GM23338 (cell line): ENCODE measurements at regions not wholly inside any gene's neighbourhood (a gene's known extent, or its start where the extent isn't known, plus 50 kb on each side); places are given as distances from the start of the nearest gene placed in this dataset.

Experiments
- ATAC-seq: fragments of 200-7000 bp; cut with Tn5 transposase; 3 replicates; pipeline ENCODE4 v1.9.1; 2020
- DNase-seq: peaks from one replicate; pipeline ENCODE4 v3.0.0-alpha.2; 2015; ENCODE audit warnings: low spot score
- H2AFZ ChIP-seq: fragments of 200-600 bp; sonication (generic); 2 replicates; pipeline ENCODE4 v1.8.0; 2016; ENCODE audit warnings: antibody characterized with exemption, mild to moderate bottlenecking, moderate library complexity
- H3F3A ChIP-seq: fragments of 200-600 bp; sonication (generic); replicated peaks from 2 replicates; pipeline ENCODE4 v1.8.0; 2017; ENCODE audit warnings: antibody characterized with exemption, mixed run types, low read depth
- H3K27ac ChIP-seq: fragments of 200-600 bp; sonication (generic); 2 replicates; pipeline ENCODE4 v1.6.1; 2016; ENCODE audit warnings: low read depth
- H3K27me3 ChIP-seq: fragments of 200-600 bp; sonication (generic); 2 replicates; pipeline ENCODE4 v1.8.0; 2016; ENCODE audit warnings: mild to moderate bottlenecking, mixed run types, moderate library complexity; ENCODE audit not compliant: insufficient read depth
- H3K36me3 ChIP-seq: fragments of 200-600 bp; sonication (generic); 2 replicates; pipeline ENCODE4 v1.8.0; 2016; ENCODE audit warnings: mild to moderate bottlenecking; ENCODE audit not compliant: insufficient read depth
- H3K4me1 ChIP-seq: fragments of 200-600 bp; sonication (generic); 2 replicates; pipeline ENCODE4 v1.8.0; 2016; ENCODE audit warnings: mild to moderate bottlenecking, moderate library complexity; ENCODE audit not compliant: insufficient read depth
- H3K4me2 ChIP-seq: fragments of 200-600 bp; sonication (generic); 2 replicates; pipeline ENCODE4 v1.7.1; 2017; ENCODE audit warnings: mixed run types
- H3K4me3 ChIP-seq: fragments of 200-600 bp; sonication (generic); 2 replicates; pipeline ENCODE4 v1.6.1; 2016; ENCODE audit warnings: mixed run types
- H3K79me2 ChIP-seq: fragments of 200-600 bp; sonication (generic); replicated peaks from 2 replicates; pipeline ENCODE4 v1.8.0; 2017; ENCODE audit warnings: mild to moderate bottlenecking; ENCODE audit not compliant: insufficient read depth
- H3K9me2 ChIP-seq: fragments of 200-600 bp; sonication (generic); 2 replicates; pipeline ENCODE4 v1.8.0; 2017; ENCODE audit not compliant: insufficient read depth
- H4K20me1 ChIP-seq: fragments of 200-600 bp; sonication (generic); replicated peaks from 2 replicates; pipeline ENCODE4 v1.8.0; 2017; ENCODE audit warnings: mild to moderate bottlenecking; ENCODE audit not compliant: insufficient read depth
- H3K27ac Mint-ChIP-seq: 2 replicates; pipeline ENCODE4 v1.8.0; 2020; ENCODE audit warnings: inconsistent platforms, mild to moderate bottlenecking, moderate library complexity, mixed read lengths
- H3K27me3 Mint-ChIP-seq: 3 replicates; pipeline ENCODE4 v1.8.0; 2022; ENCODE audit warnings: low read depth, mild to moderate bottlenecking, moderate library complexity, mixed read lengths, inconsistent platforms; ENCODE audit not compliant: insufficient read depth, poor library complexity
- H3K36me3 Mint-ChIP-seq: 3 replicates; pipeline ENCODE4 v1.8.0; 2021; ENCODE audit warnings: low read depth, mild to moderate bottlenecking, inconsistent platforms, moderate library complexity, mixed read lengths
- H3K4me1 Mint-ChIP-seq: 3 replicates; pipeline ENCODE4 v1.8.0; 2020; ENCODE audit warnings: mild to moderate bottlenecking, inconsistent platforms, mixed read lengths
- H3K4me3 Mint-ChIP-seq: 3 replicates; pipeline ENCODE4 v1.8.0; 2021; ENCODE audit warnings: moderate library complexity, mild to moderate bottlenecking, inconsistent platforms, mixed read lengths
- H3K9me3 Mint-ChIP-seq: 3 replicates; pipeline ENCODE4 v1.8.0; 2020; ENCODE audit warnings: moderate library complexity, mild to moderate bottlenecking, inconsistent platforms, mixed read lengths
- CREB1 ChIP-seq: fragments of 250-450 bp; sonication (Bioruptor Pico); IDR thresholded peaks from 2 replicates; pipeline ENCODE4 v1.5.0; 2020; ENCODE audit warnings: low read depth, mild to moderate bottlenecking, moderate library complexity
- EZH2 ChIP-seq: fragments of 200-600 bp; sonication (generic); IDR thresholded peaks from one replicate; pipeline ENCODE4 v1.8.0; 2017; ENCODE audit warnings: antibody characterized with exemption, mild to moderate bottlenecking, low read depth; ENCODE audit not compliant: unreplicated experiment
- EZH2phosphoT487 ChIP-seq: fragments of 200-600 bp; sonication (generic); IDR thresholded peaks from one replicate; pipeline ENCODE4 v1.8.1; 2018; ENCODE audit warnings: antibody characterized with exemption; ENCODE audit not compliant: unreplicated experiment
- JUNB ChIP-seq: IDR thresholded peaks from one replicate; pipeline ENCODE4 v1.6.1; 2016; ENCODE audit warnings: antibody characterized with exemption; ENCODE audit not compliant: unreplicated experiment
- NANOG ChIP-seq: IDR thresholded peaks from 2 replicates; pipeline ENCODE4 v1.6.1; 2016; ENCODE audit warnings: antibody characterized with exemption, borderline replicate concordance
- POLR2AphosphoS5 ChIP-seq: IDR thresholded peaks from 2 replicates; pipeline ENCODE4 v1.6.1; 2016; ENCODE audit warnings: antibody characterized with exemption, low read depth
- STAT1 ChIP-seq: IDR thresholded peaks from one replicate; pipeline ENCODE4 v1.6.1; 2016; ENCODE audit warnings: antibody characterized with exemption; ENCODE audit not compliant: unreplicated experiment
- ZNF114 ChIP-seq: fragments of 250-450 bp; sonication (Bioruptor Pico); IDR thresholded peaks from 2 replicates; pipeline ENCODE4 v1.5.0; 2020; ENCODE audit warnings: mild to moderate bottlenecking, moderate library complexity
- ZNF331 ChIP-seq: fragments of 250-450 bp; sonication (Bioruptor Pico); IDR thresholded peaks from 2 replicates; pipeline ENCODE4 v1.5.0; 2020; ENCODE audit warnings: low read depth, mild to moderate bottlenecking, moderate library complexity
- TF ChIP-seq, protein P1 (sequence below): IDR thresholded peaks from one replicate; pipeline ENCODE4 v1.6.1; 2018; ENCODE audit warnings: antibody characterized with exemption; ENCODE audit not compliant: unreplicated experiment
- TF ChIP-seq, protein P2 (sequence below): IDR thresholded peaks from 2 replicates; pipeline ENCODE4 v1.6.1; 2016; ENCODE audit warnings: antibody characterized with exemption
- TF ChIP-seq, protein P3 (sequence below): fragments of 250-450 bp; sonication (Bioruptor Pico); IDR thresholded peaks from 2 replicates; pipeline ENCODE4 v1.5.0; 2020; ENCODE audit warnings: mild to moderate bottlenecking, moderate library complexity
- TF ChIP-seq, protein P4 (sequence below), 2 experiments: fragments of 200-600 bp in 1 of 2; sonication (generic) in 1 of 2; conservative IDR thresholded peaks; 2 replicates each; pipeline versions ENCODE4 v1.5.1 to v1.6.1; 2016 to 2017; ENCODE audit warnings: antibody characterized with exemption in 2 of 2, low read depth in 2 of 2, mild to moderate bottlenecking in 2 of 2, moderate library complexity in 1 of 2

DNA sequence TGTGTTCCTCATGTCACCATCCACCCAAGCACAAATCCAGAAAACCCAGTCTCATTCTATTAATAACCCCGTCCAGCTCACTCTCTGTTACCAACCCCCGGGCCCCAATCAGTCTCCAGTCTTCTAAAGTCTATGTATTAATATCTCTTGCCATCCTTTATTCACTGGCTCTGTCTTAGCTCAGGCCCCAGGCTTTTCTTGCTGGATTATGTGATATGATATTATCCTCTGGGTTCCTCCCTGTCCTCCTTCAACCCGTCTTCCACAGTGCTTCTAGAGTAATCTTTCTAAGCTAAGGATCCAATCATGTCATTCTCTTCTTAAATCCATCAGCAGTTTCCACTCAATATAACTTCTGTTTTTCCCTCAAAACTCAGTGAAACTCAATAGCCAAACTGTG is 240.5 kb upstream of the OSR1 start:
- TF ChIP-seq ZNF114 (CRISPR knock-in tag) (no peak), JUNB (no peak), ZNF331 (CRISPR knock-in tag) (no peak), CREB1 (no peak), NANOG (no peak), EZH2 (no peak), POLR2AphosphoS5 (no peak), EZH2phosphoT487 (no peak), STAT1 (no peak)
- TF ChIP-seq, protein P1, sequence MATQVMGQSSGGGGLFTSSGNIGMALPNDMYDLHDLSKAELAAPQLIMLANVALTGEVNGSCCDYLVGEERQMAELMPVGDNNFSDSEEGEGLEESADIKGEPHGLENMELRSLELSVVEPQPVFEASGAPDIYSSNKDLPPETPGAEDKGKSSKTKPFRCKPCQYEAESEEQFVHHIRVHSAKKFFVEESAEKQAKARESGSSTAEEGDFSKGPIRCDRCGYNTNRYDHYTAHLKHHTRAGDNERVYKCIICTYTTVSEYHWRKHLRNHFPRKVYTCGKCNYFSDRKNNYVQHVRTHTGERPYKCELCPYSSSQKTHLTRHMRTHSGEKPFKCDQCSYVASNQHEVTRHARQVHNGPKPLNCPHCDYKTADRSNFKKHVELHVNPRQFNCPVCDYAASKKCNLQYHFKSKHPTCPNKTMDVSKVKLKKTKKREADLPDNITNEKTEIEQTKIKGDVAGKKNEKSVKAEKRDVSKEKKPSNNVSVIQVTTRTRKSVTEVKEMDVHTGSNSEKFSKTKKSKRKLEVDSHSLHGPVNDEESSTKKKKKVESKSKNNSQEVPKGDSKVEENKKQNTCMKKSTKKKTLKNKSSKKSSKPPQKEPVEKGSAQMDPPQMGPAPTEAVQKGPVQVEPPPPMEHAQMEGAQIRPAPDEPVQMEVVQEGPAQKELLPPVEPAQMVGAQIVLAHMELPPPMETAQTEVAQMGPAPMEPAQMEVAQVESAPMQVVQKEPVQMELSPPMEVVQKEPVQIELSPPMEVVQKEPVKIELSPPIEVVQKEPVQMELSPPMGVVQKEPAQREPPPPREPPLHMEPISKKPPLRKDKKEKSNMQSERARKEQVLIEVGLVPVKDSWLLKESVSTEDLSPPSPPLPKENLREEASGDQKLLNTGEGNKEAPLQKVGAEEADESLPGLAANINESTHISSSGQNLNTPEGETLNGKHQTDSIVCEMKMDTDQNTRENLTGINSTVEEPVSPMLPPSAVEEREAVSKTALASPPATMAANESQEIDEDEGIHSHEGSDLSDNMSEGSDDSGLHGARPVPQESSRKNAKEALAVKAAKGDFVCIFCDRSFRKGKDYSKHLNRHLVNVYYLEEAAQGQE: no peak
- TF ChIP-seq, protein P2, sequence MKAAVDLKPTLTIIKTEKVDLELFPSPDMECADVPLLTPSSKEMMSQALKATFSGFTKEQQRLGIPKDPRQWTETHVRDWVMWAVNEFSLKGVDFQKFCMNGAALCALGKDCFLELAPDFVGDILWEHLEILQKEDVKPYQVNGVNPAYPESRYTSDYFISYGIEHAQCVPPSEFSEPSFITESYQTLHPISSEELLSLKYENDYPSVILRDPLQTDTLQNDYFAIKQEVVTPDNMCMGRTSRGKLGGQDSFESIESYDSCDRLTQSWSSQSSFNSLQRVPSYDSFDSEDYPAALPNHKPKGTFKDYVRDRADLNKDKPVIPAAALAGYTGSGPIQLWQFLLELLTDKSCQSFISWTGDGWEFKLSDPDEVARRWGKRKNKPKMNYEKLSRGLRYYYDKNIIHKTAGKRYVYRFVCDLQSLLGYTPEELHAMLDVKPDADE: no peak
- TF ChIP-seq, protein P3, sequence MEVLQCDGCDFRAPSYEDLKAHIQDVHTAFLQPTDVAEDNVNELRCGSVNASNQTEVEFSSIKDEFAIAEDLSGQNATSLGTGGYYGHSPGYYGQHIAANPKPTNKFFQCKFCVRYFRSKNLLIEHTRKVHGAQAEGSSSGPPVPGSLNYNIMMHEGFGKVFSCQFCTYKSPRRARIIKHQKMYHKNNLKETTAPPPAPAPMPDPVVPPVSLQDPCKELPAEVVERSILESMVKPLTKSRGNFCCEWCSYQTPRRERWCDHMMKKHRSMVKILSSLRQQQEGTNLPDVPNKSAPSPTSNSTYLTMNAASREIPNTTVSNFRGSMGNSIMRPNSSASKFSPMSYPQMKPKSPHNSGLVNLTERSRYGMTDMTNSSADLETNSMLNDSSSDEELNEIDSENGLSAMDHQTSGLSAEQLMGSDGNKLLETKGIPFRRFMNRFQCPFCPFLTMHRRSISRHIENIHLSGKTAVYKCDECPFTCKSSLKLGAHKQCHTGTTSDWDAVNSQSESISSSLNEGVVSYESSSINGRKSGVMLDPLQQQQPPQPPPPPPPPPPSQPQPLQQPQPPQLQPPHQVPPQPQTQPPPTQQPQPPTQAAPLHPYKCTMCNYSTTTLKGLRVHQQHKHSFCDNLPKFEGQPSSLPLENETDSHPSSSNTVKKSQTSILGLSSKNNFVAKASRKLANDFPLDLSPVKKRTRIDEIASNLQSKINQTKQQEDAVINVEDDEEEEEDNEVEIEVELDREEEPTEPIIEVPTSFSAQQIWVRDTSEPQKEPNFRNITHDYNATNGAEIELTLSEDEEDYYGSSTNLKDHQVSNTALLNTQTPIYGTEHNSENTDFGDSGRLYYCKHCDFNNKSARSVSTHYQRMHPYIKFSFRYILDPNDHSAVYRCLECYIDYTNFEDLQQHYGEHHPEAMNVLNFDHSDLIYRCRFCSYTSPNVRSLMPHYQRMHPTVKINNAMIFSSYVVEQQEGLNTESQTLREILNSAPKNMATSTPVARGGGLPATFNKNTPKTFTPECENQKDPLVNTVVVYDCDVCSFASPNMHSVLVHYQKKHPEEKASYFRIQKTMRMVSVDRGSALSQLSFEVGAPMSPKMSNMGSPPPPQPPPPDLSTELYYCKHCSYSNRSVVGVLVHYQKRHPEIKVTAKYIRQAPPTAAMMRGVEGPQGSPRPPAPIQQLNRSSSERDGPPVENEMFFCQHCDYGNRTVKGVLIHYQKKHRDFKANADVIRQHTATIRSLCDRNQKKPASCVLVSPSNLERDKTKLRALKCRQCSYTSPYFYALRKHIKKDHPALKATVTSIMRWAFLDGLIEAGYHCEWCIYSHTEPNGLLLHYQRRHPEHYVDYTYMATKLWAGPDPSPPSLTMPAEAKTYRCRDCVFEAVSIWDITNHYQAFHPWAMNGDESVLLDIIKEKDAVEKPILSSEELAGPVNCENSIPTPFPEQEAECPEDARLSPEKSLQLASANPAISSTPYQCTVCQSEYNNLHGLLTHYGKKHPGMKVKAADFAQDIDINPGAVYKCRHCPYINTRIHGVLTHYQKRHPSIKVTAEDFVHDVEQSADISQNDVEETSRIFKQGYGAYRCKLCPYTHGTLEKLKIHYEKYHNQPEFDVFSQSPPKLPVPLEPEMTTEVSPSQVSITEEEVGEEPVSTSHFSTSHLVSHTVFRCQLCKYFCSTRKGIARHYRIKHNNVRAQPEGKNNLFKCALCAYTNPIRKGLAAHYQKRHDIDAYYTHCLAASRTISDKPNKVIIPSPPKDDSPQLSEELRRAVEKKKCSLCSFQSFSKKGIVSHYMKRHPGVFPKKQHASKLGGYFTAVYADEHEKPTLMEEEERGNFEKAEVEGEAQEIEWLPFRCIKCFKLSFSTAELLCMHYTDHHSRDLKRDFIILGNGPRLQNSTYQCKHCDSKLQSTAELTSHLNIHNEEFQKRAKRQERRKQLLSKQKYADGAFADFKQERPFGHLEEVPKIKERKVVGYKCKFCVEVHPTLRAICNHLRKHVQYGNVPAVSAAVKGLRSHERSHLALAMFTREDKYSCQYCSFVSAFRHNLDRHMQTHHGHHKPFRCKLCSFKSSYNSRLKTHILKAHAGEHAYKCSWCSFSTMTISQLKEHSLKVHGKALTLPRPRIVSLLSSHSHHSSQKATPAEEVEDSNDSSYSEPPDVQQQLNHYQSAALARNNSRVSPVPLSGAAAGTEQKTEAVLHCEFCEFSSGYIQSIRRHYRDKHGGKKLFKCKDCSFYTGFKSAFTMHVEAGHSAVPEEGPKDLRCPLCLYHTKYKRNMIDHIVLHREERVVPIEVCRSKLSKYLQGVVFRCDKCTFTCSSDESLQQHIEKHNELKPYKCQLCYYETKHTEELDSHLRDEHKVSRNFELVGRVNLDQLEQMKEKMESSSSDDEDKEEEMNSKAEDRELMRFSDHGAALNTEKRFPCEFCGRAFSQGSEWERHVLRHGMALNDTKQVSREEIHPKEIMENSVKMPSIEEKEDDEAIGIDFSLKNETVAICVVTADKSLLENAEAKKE (CRISPR knock-in tag): no peak
- TF ChIP-seq, protein P4, sequence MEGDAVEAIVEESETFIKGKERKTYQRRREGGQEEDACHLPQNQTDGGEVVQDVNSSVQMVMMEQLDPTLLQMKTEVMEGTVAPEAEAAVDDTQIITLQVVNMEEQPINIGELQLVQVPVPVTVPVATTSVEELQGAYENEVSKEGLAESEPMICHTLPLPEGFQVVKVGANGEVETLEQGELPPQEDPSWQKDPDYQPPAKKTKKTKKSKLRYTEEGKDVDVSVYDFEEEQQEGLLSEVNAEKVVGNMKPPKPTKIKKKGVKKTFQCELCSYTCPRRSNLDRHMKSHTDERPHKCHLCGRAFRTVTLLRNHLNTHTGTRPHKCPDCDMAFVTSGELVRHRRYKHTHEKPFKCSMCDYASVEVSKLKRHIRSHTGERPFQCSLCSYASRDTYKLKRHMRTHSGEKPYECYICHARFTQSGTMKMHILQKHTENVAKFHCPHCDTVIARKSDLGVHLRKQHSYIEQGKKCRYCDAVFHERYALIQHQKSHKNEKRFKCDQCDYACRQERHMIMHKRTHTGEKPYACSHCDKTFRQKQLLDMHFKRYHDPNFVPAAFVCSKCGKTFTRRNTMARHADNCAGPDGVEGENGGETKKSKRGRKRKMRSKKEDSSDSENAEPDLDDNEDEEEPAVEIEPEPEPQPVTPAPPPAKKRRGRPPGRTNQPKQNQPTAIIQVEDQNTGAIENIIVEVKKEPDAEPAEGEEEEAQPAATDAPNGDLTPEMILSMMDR (conservative IDR thresholded peaks at IDR 0.05; ENCODE audit: low read depth in 2 of 2): no peak
- H3K4me1 Mint-ChIP-seq: no peaks in the 10 kb centered on the region
- DNase-seq: no peak

More for the DNA sequence above, 240.5 kb upstream of the OSR1 start:
- Histone ChIP-seq H2AFZ (no peak overlapping the region), H3K4me1 (no peaks in the 10 kb centered on the region), H3K4me3 (no peak overlapping the region), H3K27ac (no peak overlapping the region), H4K20me1 (no peaks in the 10 kb centered on the region), H3K9me2 (peaks cover 4% of the 10 kb centered on the region; the same call in 1 of the 2 replicates), H3K27me3 (no peaks in the 10 kb centered on the region), H3K36me3 (no peaks in the 10 kb centered on the region), H3K79me2 (no peaks in the 10 kb centered on the region), H3K4me2 (no peak overlapping the region), H3F3A (no peaks in the 10 kb centered on the region)
- ATAC-seq: no peak
- Mint-ChIP-seq H3K9me3 (no peaks in the 10 kb centered on the region; the same call in 2 of the 3 replicates), H3K4me3 (no peak overlapping the region), H3K27ac (no peak overlapping the region; the same call in 1 of the 2 replicates), H3K36me3 (no peaks in the 10 kb centered on the region), H3K27me3 (no peaks in the 10 kb centered on the region)
